ENCODE measurements at regions not wholly inside any gene's neighbourhood (a gene's known extent, or its start where the extent isn't known, plus 50 kb on each side); places are given as distances from the start of the nearest gene placed in this dataset.

GRCh38 chr5:93793159-93793781 is 51.9 kb upstream of the POU5F2 start:
- Histone ChIP-seq H3K9ac (ENCODE audit: low read depth, low read length) (no peak overlapping the region), H3K27me3 (ENCODE audit: control insufficient read depth, insufficient read depth, low read length) (no peaks in the 10 kb centered on the region), H3K9me3 (ENCODE audit: control insufficient read depth, insufficient read depth, low read length) (no peaks in the 10 kb centered on the region), H3K27ac (ENCODE audit: low read depth, low read length) (no peak overlapping the region), H3K4me1 (ENCODE audit: control insufficient read depth, insufficient read depth, low read length) (0 out of 2 replicates have a peak, but pooled peaks cover 5% of the 10 kb centered on the region), H3K4me3 (ENCODE audit: low read depth, low read length) (no peak overlapping the region), H3K36me3 (ENCODE audit: control insufficient read depth, insufficient read depth, low read length) (no peaks in the 10 kb centered on the region)

- Histone ChIP-seq H3K9me3 (ENCODE audit: control insufficient read depth, insufficient read depth, low read length) (no peaks in the 10 kb centered on the region), H3K27me3 (ENCODE audit: control insufficient read depth, insufficient read depth, low read length) (no peaks in the 10 kb centered on the region), H3K9ac (ENCODE audit: low read depth, low read length) (no peak overlapping the region), H3K4me3 (ENCODE audit: low read depth, low read length) (no peak overlapping the region), H3K27ac (ENCODE audit: low read depth, low read length) (no peak overlapping the region), H3K36me3 (ENCODE audit: control insufficient read depth, insufficient read depth, low read length) (no peaks in the 10 kb centered on the region), H3K4me1 (ENCODE audit: control insufficient read depth, insufficient read depth, low read length) (0 out of 2 replicates have a peak, but pooled peaks cover 5% of the 10 kb centered on the region)
Measured at GRCh38 chr5:93791518-93791972, 50.1 kb upstream of the POU5F2 start.

Measured in HUES48 (cell line).